22Rv1 (cell line): ENCODE measurements at regions not wholly inside any gene's neighbourhood (a gene's known extent, or its start where the extent isn't known, plus 50 kb on each side); places are given as distances from the start of the nearest gene placed in this dataset.

Experiments
- CTCF ChIP-seq: fragments of 450-650 bp; IDR thresholded peaks from 2 replicates; pipeline ENCODE4 v1.5.1; 2017; ENCODE audit warnings: mild to moderate bottlenecking
- ZFX ChIP-seq: fragments of 450-650 bp; IDR thresholded peaks from 2 replicates; pipeline ENCODE4 v1.6.1; 2017; ENCODE audit warnings: antibody characterized with exemption, borderline replicate concordance

DNA sequence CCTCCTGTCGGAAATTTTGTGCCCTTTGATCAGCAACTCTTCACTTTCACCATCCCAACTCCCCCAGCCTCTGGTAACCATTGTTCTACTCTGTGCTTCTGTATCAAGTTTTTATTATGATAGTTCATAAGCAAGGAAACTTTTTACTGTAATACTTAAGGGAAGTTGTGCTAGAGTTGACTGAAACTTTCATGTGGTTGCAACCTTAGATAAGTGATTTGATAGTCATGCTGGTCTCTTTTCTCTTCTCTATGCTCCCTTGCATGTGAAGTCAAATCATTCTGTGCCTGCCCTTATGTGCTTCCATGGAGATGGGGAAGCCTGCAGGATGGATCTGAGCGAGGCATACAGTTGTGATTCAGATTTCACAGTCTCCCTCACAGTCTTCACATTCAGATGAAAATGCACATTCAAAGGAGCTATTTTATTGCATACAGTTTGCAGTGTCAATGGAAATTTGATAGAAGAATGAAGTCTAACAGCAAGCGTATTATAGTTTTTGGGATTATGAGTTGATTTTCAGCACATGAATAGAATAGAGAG, 1428.3 kb upstream of the TENM3 start:
- TF ChIP-seq CTCF: no peak
- no peak for TF ChIP-seq ZFX
